ENCODE measurements at regions not wholly inside any gene's neighbourhood (a gene's known extent, or its start where the extent isn't known, plus 50 kb on each side); places are given as distances from the start of the nearest gene placed in this dataset.

DNA sequence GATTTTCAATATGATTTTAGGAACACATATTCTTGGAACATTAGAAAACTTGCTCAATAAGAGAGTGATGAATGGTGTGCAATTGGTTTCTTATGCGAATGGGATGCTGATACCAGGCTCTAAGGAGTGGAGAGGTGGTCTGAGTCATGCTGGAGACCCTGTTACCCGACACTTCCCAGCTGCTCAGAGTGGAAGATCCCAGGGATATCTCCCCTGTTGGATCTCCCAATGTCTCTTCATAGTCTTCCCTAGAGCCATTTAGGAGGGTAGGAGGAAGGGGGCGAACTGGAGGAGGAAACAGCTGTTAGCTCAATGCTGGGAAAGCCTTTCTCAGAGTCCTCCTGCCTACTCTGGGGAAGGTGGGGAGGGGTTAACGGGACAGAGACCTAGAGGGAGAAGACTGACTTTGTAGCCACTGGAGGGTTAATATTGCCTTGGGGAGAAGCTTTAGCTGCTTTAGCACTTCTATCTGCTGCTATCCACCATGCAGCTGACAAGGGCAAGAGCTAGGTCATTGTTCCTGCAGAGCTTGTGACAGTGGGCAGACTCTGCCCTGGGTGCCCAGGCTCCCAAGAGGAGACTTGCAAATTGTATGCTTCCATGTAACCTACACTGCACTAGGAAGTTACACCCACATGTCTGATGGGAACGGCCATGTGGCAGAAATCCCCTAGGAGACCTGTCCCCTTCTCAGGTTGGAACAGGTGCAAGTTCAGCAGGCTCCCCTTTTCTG lies 301.0 kb downstream of the GADD45G start:
- H3K27me3 ChIP-seq (ENCODE audit: low read length) = no peaks in the 10 kb centered on the region
- no peak overlapping the region for H2AFZ ChIP-seq (ENCODE audit: low read depth, low read length, severe bottlenecking)
- no peaks in the 10 kb centered on the region for H3K79me2 ChIP-seq (ENCODE audit: insufficient read depth, low read length)
- no peak overlapping the region for H3K27ac ChIP-seq (ENCODE audit: low read depth, low read length)
- no peaks in the 10 kb centered on the region for H3K9me2 ChIP-seq (replicated peaks; ENCODE audit: insufficient read depth, low read length)
- H3K36me3 ChIP-seq (ENCODE audit: low read length) = no peaks in the 10 kb centered on the region
- TF ChIP-seq, protein P1, sequence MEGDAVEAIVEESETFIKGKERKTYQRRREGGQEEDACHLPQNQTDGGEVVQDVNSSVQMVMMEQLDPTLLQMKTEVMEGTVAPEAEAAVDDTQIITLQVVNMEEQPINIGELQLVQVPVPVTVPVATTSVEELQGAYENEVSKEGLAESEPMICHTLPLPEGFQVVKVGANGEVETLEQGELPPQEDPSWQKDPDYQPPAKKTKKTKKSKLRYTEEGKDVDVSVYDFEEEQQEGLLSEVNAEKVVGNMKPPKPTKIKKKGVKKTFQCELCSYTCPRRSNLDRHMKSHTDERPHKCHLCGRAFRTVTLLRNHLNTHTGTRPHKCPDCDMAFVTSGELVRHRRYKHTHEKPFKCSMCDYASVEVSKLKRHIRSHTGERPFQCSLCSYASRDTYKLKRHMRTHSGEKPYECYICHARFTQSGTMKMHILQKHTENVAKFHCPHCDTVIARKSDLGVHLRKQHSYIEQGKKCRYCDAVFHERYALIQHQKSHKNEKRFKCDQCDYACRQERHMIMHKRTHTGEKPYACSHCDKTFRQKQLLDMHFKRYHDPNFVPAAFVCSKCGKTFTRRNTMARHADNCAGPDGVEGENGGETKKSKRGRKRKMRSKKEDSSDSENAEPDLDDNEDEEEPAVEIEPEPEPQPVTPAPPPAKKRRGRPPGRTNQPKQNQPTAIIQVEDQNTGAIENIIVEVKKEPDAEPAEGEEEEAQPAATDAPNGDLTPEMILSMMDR (IDR thresholded peaks at IDR 0.05; ENCODE audit: insufficient read depth, low read length, poor library complexity, severe bottlenecking) = no peak
- TF ChIP-seq EZH2phosphoT487 (conservative IDR thresholded peaks at IDR 0.05; ENCODE audit: low read length) = no peak
- no peaks in the 10 kb centered on the region for H3K9me3 ChIP-seq (ENCODE audit: insufficient read depth, low read length)
- no peak overlapping the region for H3K4me2 ChIP-seq (ENCODE audit: low read depth, low read length, poor library complexity, severe bottlenecking)
- no peak overlapping the region for H3K4me3 ChIP-seq (ENCODE audit: insufficient read depth, low read length, poor library complexity, severe bottlenecking)
- H4K20me1 ChIP-seq (ENCODE audit: low read depth, low read length) = no peaks in the 10 kb centered on the region
- no peak overlapping the region for H3K9ac ChIP-seq (ENCODE audit: low read length)
- no peaks in the 10 kb centered on the region for H3F3A ChIP-seq (ENCODE audit: insufficient read depth)

DNA sequence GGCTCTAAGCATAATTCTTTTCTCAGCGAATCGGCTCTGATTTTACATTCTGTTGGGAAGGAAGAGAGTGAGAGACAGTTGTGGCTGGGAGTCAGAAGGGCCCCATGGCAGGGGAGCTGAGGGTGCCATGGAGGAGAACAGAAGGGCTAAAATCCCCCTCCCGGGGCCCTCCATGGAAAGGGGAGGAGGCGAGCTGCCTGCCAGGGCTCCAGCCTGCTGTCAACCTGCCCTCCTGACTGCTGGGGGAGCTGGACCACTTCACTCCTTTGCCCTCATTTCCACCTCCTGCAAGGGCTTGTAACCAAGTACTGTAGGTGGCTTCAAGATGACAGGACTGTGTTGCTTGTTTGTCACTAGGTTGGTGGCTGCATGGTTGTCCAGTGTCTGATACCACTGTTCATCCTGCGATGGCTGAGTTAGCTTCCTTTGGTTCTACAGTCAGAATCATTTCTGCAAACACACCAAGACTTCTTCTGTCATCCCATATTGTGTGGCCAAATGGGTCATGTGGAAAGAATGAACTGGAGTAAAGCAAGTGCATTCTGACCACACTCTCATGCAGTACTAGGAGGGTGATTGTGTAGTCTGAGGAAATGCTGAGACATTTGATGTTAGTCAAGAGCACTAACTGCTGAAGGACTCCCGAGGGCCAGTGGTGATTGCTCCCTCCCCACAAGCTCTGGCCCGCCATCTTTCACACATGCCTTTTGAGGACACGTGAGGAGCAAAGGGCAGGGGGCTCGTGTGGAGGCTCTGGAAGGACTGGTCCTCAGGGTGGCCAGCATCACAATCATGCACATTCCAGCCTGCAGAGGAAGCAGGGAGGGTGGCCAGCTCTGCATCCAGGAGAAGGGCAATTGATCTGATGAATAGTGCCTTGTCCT lies 307.2 kb downstream of the GADD45G start:
- TF ChIP-seq, protein P1 (IDR thresholded peaks at IDR 0.05; ENCODE audit: insufficient read depth, low read length, poor library complexity, severe bottlenecking) = no peak
- TF ChIP-seq EZH2phosphoT487 (conservative IDR thresholded peaks at IDR 0.05; ENCODE audit: low read length) = no peak
- H3K9ac ChIP-seq (ENCODE audit: low read length) = no peak overlapping the region
- H3F3A ChIP-seq (ENCODE audit: insufficient read depth) = no peaks in the 10 kb centered on the region
- H4K20me1 ChIP-seq (ENCODE audit: low read depth, low read length) = no peaks in the 10 kb centered on the region
- no peaks in the 10 kb centered on the region for H3K36me3 ChIP-seq (ENCODE audit: low read length)
- no peak overlapping the region for H3K4me3 ChIP-seq (ENCODE audit: insufficient read depth, low read length, poor library complexity, severe bottlenecking)
- no peaks in the 10 kb centered on the region for H3K9me3 ChIP-seq (ENCODE audit: insufficient read depth, low read length)
- no peaks in the 10 kb centered on the region for H3K79me2 ChIP-seq (ENCODE audit: insufficient read depth, low read length)
- H3K27me3 ChIP-seq (ENCODE audit: low read length) = no peaks in the 10 kb centered on the region; the same call in 1 of the 2 replicates
- no peak overlapping the region for H3K4me2 ChIP-seq (ENCODE audit: low read depth, low read length, poor library complexity, severe bottlenecking)
- no peaks in the 10 kb centered on the region for H3K9me2 ChIP-seq (replicated peaks; ENCODE audit: insufficient read depth, low read length)
- no peak overlapping the region for H2AFZ ChIP-seq (ENCODE audit: low read depth, low read length, severe bottlenecking)
- H3K27ac ChIP-seq (ENCODE audit: low read depth, low read length) = no peak overlapping the region

DNA sequence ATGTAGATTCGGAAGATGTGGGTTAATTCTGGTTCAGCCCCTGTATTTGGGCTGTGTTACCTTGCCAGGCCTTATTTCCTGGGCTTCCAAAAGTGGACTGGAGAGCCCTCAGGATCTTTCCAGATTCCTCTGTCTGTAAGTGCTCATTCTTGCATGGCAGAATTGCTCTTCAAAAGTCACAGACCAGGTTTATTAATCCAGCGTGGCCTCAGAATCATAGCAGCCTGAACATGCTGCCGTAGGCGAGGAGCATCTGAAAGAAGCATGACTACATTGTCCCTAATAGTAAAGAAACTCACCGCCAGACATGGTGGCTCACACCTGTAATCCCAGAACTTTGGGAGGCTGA lies 307.8 kb downstream of the GADD45G start:
- no peaks in the 10 kb centered on the region for H3K36me3 ChIP-seq (ENCODE audit: low read length)
- no peaks in the 10 kb centered on the region for H3F3A ChIP-seq (ENCODE audit: insufficient read depth)
- no peaks in the 10 kb centered on the region for H4K20me1 ChIP-seq (ENCODE audit: low read depth, low read length)
- H2AFZ ChIP-seq (ENCODE audit: low read depth, low read length, severe bottlenecking) = no peak overlapping the region
- H3K27me3 ChIP-seq (ENCODE audit: low read length) = no peaks in the 10 kb centered on the region; the same call in 1 of the 2 replicates
- H3K4me3 ChIP-seq (ENCODE audit: insufficient read depth, low read length, poor library complexity, severe bottlenecking) = no peak overlapping the region
- H3K9ac ChIP-seq (ENCODE audit: low read length) = no peak overlapping the region
- H3K27ac ChIP-seq (ENCODE audit: low read depth, low read length) = no peak overlapping the region
- no peaks in the 10 kb centered on the region for H3K9me2 ChIP-seq (replicated peaks; ENCODE audit: insufficient read depth, low read length)
- H3K4me2 ChIP-seq (ENCODE audit: low read depth, low read length, poor library complexity, severe bottlenecking) = no peak overlapping the region
- H3K9me3 ChIP-seq (ENCODE audit: insufficient read depth, low read length) = no peaks in the 10 kb centered on the region
- no peaks in the 10 kb centered on the region for H3K79me2 ChIP-seq (ENCODE audit: insufficient read depth, low read length)
- TF ChIP-seq, protein P1 (IDR thresholded peaks at IDR 0.05; ENCODE audit: insufficient read depth, low read length, poor library complexity, severe bottlenecking) = no peak
- TF ChIP-seq EZH2phosphoT487 (conservative IDR thresholded peaks at IDR 0.05; ENCODE audit: low read length) = no peak

Data from SU-DHL-6 (cell line).